HCT116 (cell line): ENCODE measurements at regions not wholly inside any gene's neighbourhood (a gene's known extent, or its start where the extent isn't known, plus 50 kb on each side); places are given as distances from the start of the nearest gene placed in this dataset.

Experiments used
- CEBPB ChIP-seq: IDR thresholded peaks from 2 replicates; pipeline ENCODE4 v1.6.1; 2012; ENCODE audit warnings: low read depth
- EGR1 ChIP-seq: IDR thresholded peaks from 2 replicates; pipeline ENCODE4 v1.6.1; 2012; ENCODE audit warnings: low read depth
- POLR2A ChIP-seq: IDR thresholded peaks from 2 replicates; pipeline ENCODE4 v1.7.0; 2011; ENCODE audit warnings: borderline replicate concordance; ENCODE audit not compliant: insufficient read depth, insufficient read length; ENCODE audit errors: extremely low read depth
- POLR2AphosphoS5 ChIP-seq: IDR thresholded peaks from 2 replicates; pipeline ENCODE4 v1.6.1; 2011; ENCODE audit warnings: mild to moderate bottlenecking, low read depth, low read length, moderate library complexity
- RAD21 ChIP-seq: IDR thresholded peaks from 2 replicates; pipeline ENCODE4 v1.6.1; 2012; ENCODE audit warnings: low read depth, mild to moderate bottlenecking
- ZNF274 ChIP-seq: fragments of 200-500 bp; sonication (Bioruptor generic); IDR thresholded peaks from 2 replicates; pipeline ENCODE4 v1.6.1; 2014; ENCODE audit warnings: mild to moderate bottlenecking, low read depth, low read length, inconsistent platforms
- TF ChIP-seq, protein P1 (sequence below), 3 experiments: fragments of 200-600 bp in 1 of 3; sonication (generic) in 1 of 3; IDR thresholded peaks in 2 of 3; conservative IDR thresholded peaks in 1 of 3; 2 replicates each; pipeline ENCODE4 v1.5.1; 2012 to 2017; ENCODE audit warnings: low read depth in 2 of 3, low read length in 2 of 3, antibody characterized with exemption in 1 of 3, borderline replicate concordance in 1 of 3, control low read depth in 1 of 3, mild to moderate bottlenecking in 1 of 3, mixed read lengths in 1 of 3, mixed run types in 1 of 3, moderate library complexity in 1 of 3; ENCODE audit not compliant: insufficient read depth in 1 of 3

DNA sequence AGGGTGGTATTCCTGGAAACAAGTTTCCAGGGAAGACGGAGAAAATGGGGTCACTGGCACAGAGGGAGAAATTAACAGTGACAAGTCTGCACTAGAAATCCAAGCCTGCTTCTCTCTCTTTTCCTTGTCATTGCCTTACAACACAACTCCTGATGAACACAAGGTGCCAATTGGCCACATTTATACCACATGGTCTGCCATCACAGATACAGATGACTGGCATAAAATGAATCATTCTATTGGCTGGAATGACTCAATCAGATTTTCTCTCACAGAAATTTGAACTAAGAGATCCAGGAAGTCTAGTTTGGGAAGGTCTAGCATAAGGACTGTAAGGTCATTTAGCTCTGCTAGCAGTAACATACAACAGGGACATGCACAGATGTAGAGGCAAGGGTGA lies 190.3 kb downstream of the LINC00237 start:
- TF ChIP-seq POLR2AphosphoS5 = no peak
- TF ChIP-seq RAD21 = no peak
- TF ChIP-seq POLR2A = no peak
- TF ChIP-seq EGR1 = no peak
- TF ChIP-seq, protein P1, sequence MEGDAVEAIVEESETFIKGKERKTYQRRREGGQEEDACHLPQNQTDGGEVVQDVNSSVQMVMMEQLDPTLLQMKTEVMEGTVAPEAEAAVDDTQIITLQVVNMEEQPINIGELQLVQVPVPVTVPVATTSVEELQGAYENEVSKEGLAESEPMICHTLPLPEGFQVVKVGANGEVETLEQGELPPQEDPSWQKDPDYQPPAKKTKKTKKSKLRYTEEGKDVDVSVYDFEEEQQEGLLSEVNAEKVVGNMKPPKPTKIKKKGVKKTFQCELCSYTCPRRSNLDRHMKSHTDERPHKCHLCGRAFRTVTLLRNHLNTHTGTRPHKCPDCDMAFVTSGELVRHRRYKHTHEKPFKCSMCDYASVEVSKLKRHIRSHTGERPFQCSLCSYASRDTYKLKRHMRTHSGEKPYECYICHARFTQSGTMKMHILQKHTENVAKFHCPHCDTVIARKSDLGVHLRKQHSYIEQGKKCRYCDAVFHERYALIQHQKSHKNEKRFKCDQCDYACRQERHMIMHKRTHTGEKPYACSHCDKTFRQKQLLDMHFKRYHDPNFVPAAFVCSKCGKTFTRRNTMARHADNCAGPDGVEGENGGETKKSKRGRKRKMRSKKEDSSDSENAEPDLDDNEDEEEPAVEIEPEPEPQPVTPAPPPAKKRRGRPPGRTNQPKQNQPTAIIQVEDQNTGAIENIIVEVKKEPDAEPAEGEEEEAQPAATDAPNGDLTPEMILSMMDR (IDR thresholded peaks at IDR 0.05 in 2 of 3, conservative IDR thresholded peaks at IDR 0.05 in 1 of 3; ENCODE audit: borderline replicate concordance in 1 of 3, insufficient read depth in 1 of 3, low read depth in 2 of 3, low read length in 2 of 3) = no peak
- TF ChIP-seq ZNF274 = no peak
- TF ChIP-seq CEBPB = no peak
